ENCODE measurements at regions not wholly inside any gene's neighbourhood (a gene's known extent, or its start where the extent isn't known, plus 50 kb on each side); places are given as distances from the start of the nearest gene placed in this dataset.

- ATAC-seq: no peak
- TF ChIP-seq GLIS3 (CRISPR knock-in tag; IDR thresholded peaks at IDR 0.05) (no peak), ESRRG (CRISPR knock-in tag; IDR thresholded peaks at IDR 0.05) (no peak), ZFP30 (CRISPR knock-in tag; IDR thresholded peaks at IDR 0.05) (no peak), PATZ1 (CRISPR knock-in tag; IDR thresholded peaks at IDR 0.05; ENCODE audit: borderline replicate concordance) (no peak), ARNTL (CRISPR knock-in tag; IDR thresholded peaks at IDR 0.05; ENCODE audit: borderline replicate concordance, low read depth) (no peak), ZNF70 (CRISPR knock-in tag; IDR thresholded peaks at IDR 0.05) (no peak), PPARA (CRISPR knock-in tag; IDR thresholded peaks at IDR 0.05; ENCODE audit: borderline replicate concordance) (no peak), ZNF8 (CRISPR knock-in tag; IDR thresholded peaks at IDR 0.05) (no peak)
Measured at GRCh38 chr9:71331603-71332002, 210.2 kb upstream of the TRPM3 start.

- no peak for ATAC-seq
- TF ChIP-seq BACH2 (CRISPR knock-in tag; IDR thresholded peaks at IDR 0.05; ENCODE audit: borderline replicate concordance) (no peak), ZC3H10 (CRISPR knock-in tag; IDR thresholded peaks at IDR 0.05) (no peak), TCF4 (CRISPR knock-in tag; IDR thresholded peaks at IDR 0.05; ENCODE audit: borderline replicate concordance) (no peak), CSDC2 (CRISPR knock-in tag; IDR thresholded peaks at IDR 0.05) (no peak), OSR1 (CRISPR knock-in tag; IDR thresholded peaks at IDR 0.05) (no peak), GLIS3 (CRISPR knock-in tag; IDR thresholded peaks at IDR 0.05) (no peak), ISL1 (CRISPR knock-in tag; IDR thresholded peaks at IDR 0.05) (no peak), SNAI2 (CRISPR knock-in tag; IDR thresholded peaks at IDR 0.05) (no peak), PPARA (CRISPR knock-in tag; IDR thresholded peaks at IDR 0.05; ENCODE audit: borderline replicate concordance) (no peak), TSHZ2 (CRISPR knock-in tag; IDR thresholded peaks at IDR 0.05) (no peak), RARB (CRISPR knock-in tag; IDR thresholded peaks at IDR 0.05) (no peak), POU6F1 (CRISPR knock-in tag; IDR thresholded peaks at IDR 0.05; ENCODE audit: borderline replicate concordance, low read depth) (no peak), ARNTL (CRISPR knock-in tag; IDR thresholded peaks at IDR 0.05; ENCODE audit: borderline replicate concordance, low read depth) (no peak)
- TF ChIP-seq, protein P1, sequence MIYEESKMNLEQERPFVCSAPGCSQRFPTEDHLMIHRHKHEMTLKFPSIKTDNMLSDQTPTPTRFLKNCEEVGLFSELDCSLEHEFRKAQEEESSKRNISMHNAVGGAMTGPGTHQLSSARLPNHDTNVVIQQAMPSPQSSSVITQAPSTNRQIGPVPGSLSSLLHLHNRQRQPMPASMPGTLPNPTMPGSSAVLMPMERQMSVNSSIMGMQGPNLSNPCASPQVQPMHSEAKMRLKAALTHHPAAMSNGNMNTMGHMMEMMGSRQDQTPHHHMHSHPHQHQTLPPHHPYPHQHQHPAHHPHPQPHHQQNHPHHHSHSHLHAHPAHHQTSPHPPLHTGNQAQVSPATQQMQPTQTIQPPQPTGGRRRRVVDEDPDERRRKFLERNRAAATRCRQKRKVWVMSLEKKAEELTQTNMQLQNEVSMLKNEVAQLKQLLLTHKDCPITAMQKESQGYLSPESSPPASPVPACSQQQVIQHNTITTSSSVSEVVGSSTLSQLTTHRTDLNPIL (CRISPR knock-in tag; IDR thresholded peaks at IDR 0.05; ENCODE audit: low read depth): no peak
Measured at GRCh38 chr9:71329873-71330272, 208.5 kb upstream of the TRPM3 start.

- TF ChIP-seq OSR1 (CRISPR knock-in tag; IDR thresholded peaks at IDR 0.05) (no peak), TCF4 (CRISPR knock-in tag; IDR thresholded peaks at IDR 0.05; ENCODE audit: borderline replicate concordance) (no peak), CSDC2 (CRISPR knock-in tag; IDR thresholded peaks at IDR 0.05) (no peak), RARB (CRISPR knock-in tag; IDR thresholded peaks at IDR 0.05) (no peak), CSRNP3 (CRISPR knock-in tag; IDR thresholded peaks at IDR 0.05) (no peak), BACH2 (CRISPR knock-in tag; IDR thresholded peaks at IDR 0.05; ENCODE audit: borderline replicate concordance) (no peak), ZFP30 (CRISPR knock-in tag; IDR thresholded peaks at IDR 0.05) (no peak), PATZ1 (CRISPR knock-in tag; IDR thresholded peaks at IDR 0.05; ENCODE audit: borderline replicate concordance) (no peak), GLIS3 (CRISPR knock-in tag; IDR thresholded peaks at IDR 0.05) (no peak)
- TF ChIP-seq, protein P1 (CRISPR knock-in tag; IDR thresholded peaks at IDR 0.05; ENCODE audit: low read depth): no peak
- ATAC-seq: no peak
Measured at GRCh38 chr9:71326360-71326759, 204.9 kb upstream of the TRPM3 start.
